ENCODE measurements at regions not wholly inside any gene's neighbourhood (a gene's known extent, or its start where the extent isn't known, plus 50 kb on each side); places are given as distances from the start of the nearest gene placed in this dataset.

GRCh38 chr13:34344816-34345215, 526.9 kb downstream of the RFC3 start:
- no peak for DNase-seq (ENCODE audit: unreplicated experiment)
- Mint-ChIP-seq H3K9me3 (ENCODE audit: unreplicated experiment) (no peaks in the 10 kb centered on the region), H3K36me3 (ENCODE audit: insufficient read depth, unreplicated experiment) (no peaks in the 10 kb centered on the region), H3K27ac (ENCODE audit: low read depth, unreplicated experiment) (no peak overlapping the region), H3K4me1 (ENCODE audit: insufficient read depth, unreplicated experiment) (peaks cover 47% of the 10 kb centered on the region), H3K27me3 (ENCODE audit: insufficient read depth, unreplicated experiment) (no peaks in the 10 kb centered on the region), H3K4me3 (ENCODE audit: unreplicated experiment) (no peak overlapping the region)
- intact Hi-C loops (cut with micrococcal nuclease) = no loop called here
- ChIA-PET POLR2A (no interaction called here), CTCF (interaction anchor here (0.6 kb wide), 2 partner anchors 270 to 1474 kb away, joined by 3 read pairs; no protein-coding TSS in a partner anchor)
- BruUV-seq (replicated peaks) = no TSS peak
- TF ChIP-seq, protein P1, sequence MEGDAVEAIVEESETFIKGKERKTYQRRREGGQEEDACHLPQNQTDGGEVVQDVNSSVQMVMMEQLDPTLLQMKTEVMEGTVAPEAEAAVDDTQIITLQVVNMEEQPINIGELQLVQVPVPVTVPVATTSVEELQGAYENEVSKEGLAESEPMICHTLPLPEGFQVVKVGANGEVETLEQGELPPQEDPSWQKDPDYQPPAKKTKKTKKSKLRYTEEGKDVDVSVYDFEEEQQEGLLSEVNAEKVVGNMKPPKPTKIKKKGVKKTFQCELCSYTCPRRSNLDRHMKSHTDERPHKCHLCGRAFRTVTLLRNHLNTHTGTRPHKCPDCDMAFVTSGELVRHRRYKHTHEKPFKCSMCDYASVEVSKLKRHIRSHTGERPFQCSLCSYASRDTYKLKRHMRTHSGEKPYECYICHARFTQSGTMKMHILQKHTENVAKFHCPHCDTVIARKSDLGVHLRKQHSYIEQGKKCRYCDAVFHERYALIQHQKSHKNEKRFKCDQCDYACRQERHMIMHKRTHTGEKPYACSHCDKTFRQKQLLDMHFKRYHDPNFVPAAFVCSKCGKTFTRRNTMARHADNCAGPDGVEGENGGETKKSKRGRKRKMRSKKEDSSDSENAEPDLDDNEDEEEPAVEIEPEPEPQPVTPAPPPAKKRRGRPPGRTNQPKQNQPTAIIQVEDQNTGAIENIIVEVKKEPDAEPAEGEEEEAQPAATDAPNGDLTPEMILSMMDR (IDR thresholded peaks at IDR 0.05; ENCODE audit: unreplicated experiment) = no peak

- no TSS peak for BruUV-seq (replicated peaks)
- intact Hi-C loops (cut with micrococcal nuclease) = no loop called here
- Mint-ChIP-seq H3K9me3 (ENCODE audit: unreplicated experiment) (no peaks in the 10 kb centered on the region), H3K4me3 (ENCODE audit: unreplicated experiment) (no peak overlapping the region), H3K27ac (ENCODE audit: low read depth, unreplicated experiment) (no peak overlapping the region), H3K4me1 (ENCODE audit: insufficient read depth, unreplicated experiment) (peaks cover 44% of the 10 kb centered on the region), H3K27me3 (ENCODE audit: insufficient read depth, unreplicated experiment) (no peaks in the 10 kb centered on the region), H3K36me3 (ENCODE audit: insufficient read depth, unreplicated experiment) (no peaks in the 10 kb centered on the region)
- ChIA-PET POLR2A (no interaction called here), CTCF (interaction anchor here (0.6 kb wide), 1 partner anchor 1473 kb away, joined by 3 read pairs; no protein-coding TSS in a partner anchor)
- TF ChIP-seq, protein P1 (IDR thresholded peaks at IDR 0.05; ENCODE audit: unreplicated experiment) = no peak
- no peak for DNase-seq (ENCODE audit: unreplicated experiment)
Observed at GRCh38 chr13:34345258-34345965, 527.5 kb downstream of the RFC3 start.

DNA sequence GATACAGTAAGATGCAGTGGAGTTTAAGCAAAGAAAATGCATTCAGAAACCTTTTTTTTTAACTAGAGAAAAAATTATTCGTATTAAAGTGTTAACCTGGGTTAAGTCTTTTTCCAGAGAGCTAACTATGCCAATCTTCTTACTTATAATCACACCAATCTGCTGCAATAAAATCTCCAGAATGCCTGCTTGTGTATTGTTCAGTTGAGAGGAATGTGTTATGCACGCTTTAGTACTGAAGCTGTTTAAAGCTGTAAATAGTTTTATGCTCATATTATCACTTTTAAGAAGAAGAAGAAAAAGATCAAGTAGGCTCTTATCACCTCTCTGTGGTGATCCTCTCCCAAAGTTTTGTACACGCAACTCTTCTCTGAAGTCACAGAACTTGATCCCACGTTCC, 528.7 kb downstream of the RFC3 start:
- Mint-ChIP-seq H3K9me3 (ENCODE audit: unreplicated experiment) (peaks cover 9% of the 10 kb centered on the region), H3K36me3 (ENCODE audit: insufficient read depth, unreplicated experiment) (no peaks in the 10 kb centered on the region), H3K4me1 (ENCODE audit: insufficient read depth, unreplicated experiment) (peaks cover 36% of the 10 kb centered on the region), H3K27me3 (ENCODE audit: insufficient read depth, unreplicated experiment) (no peaks in the 10 kb centered on the region), H3K27ac (ENCODE audit: low read depth, unreplicated experiment) (no peak overlapping the region), H3K4me3 (ENCODE audit: unreplicated experiment) (no peak overlapping the region)
- no peak for DNase-seq (ENCODE audit: unreplicated experiment)
- intact Hi-C loops (cut with micrococcal nuclease) = no loop called here
- TF ChIP-seq, protein P1 (IDR thresholded peaks at IDR 0.05; ENCODE audit: unreplicated experiment) = no peak
- no TSS peak for BruUV-seq (replicated peaks)
- CTCF ChIA-PET = no interaction called here
- POLR2A ChIA-PET = no interaction called here

GRCh38 chr13:34347784-34348573, 530.0 kb downstream of the RFC3 start:
- CTCF ChIA-PET = no interaction called here
- POLR2A ChIA-PET = interaction anchor here (1.1 kb wide), 1 partner anchor 192 kb away, joined by 3 read pairs; no protein-coding TSS in a partner anchor
- Mint-ChIP-seq H3K9me3 (ENCODE audit: unreplicated experiment) (peaks cover 9% of the 10 kb centered on the region), H3K27me3 (ENCODE audit: insufficient read depth, unreplicated experiment) (no peaks in the 10 kb centered on the region), H3K27ac (ENCODE audit: low read depth, unreplicated experiment) (peak overlapping the region; percentile 78), H3K4me1 (ENCODE audit: insufficient read depth, unreplicated experiment) (peaks cover 36% of the 10 kb centered on the region), H3K4me3 (ENCODE audit: unreplicated experiment) (no peak overlapping the region), H3K36me3 (ENCODE audit: insufficient read depth, unreplicated experiment) (no peaks in the 10 kb centered on the region)
- BruUV-seq (replicated peaks) = no TSS peak
- intact Hi-C loops (cut with micrococcal nuclease) = no loop called here
- no peak for DNase-seq (ENCODE audit: unreplicated experiment)
- TF ChIP-seq, protein P1 (IDR thresholded peaks at IDR 0.05; ENCODE audit: unreplicated experiment) = no peak

Measured in MCF 10A (cell line).